ENCODE measurements at regions not wholly inside any gene's neighbourhood (a gene's known extent, or its start where the extent isn't known, plus 50 kb on each side); places are given as distances from the start of the nearest gene placed in this dataset.

- Histone ChIP-seq H3K4me1 (ENCODE audit: control insufficient read depth in 1 of 2, insufficient read depth in 2 of 2, low read depth in 1 of 2, low read length in 1 of 2) (no peaks in the 10 kb centered on the region; a peak in 1 of 4 replicates), H3K79me2 (ENCODE audit: insufficient read depth) (no peaks in the 10 kb centered on the region), H3K9me2 (no peaks in the 10 kb centered on the region), H3K36me3 (replicated peaks in 1 of 2; ENCODE audit: control insufficient read depth in 1 of 2, insufficient read depth in 2 of 2, low read length in 1 of 2) (no peaks in the 10 kb centered on the region), H4K20me1 (ENCODE audit: insufficient read depth) (no peaks in the 10 kb centered on the region), H2AFZ (ENCODE audit: low read depth) (no peak overlapping the region), H3K27ac (ENCODE audit: low read depth in 2 of 2, low read length in 1 of 2) (no peak overlapping the region), H3K27me3 (ENCODE audit: insufficient read depth) (no peaks in the 10 kb centered on the region), H3K4me2 (no peak overlapping the region), H3K4me3 (ENCODE audit: low read depth in 2 of 2, low read length in 1 of 2) (no peak overlapping the region), H3F3A (replicated peaks; ENCODE audit: insufficient read depth) (no peaks in the 10 kb centered on the region), H3K9ac (no peak overlapping the region), H3K9me3 (no peaks in the 10 kb centered on the region)
- 86% methylated on average over 1 of the region's 1 CpG for WGBS (ENCODE audit: low lambda C conversion rate)
- ChIA-PET CTCF (no interaction called here), POLR2A (no interaction called here)
- no peak for DNase-seq
- TF ChIP-seq FOXM1 (IDR thresholded peaks at IDR 0.05; ENCODE audit: low read depth), result no peak
- no peak for TF ChIP-seq JUND (IDR thresholded peaks at IDR 0.05)
- no peak for TF ChIP-seq YY1 (IDR thresholded peaks at IDR 0.05; ENCODE audit: low read depth)
- TF ChIP-seq POLR2AphosphoS5 (IDR thresholded peaks at IDR 0.05; ENCODE audit: low read depth, low read length), result no peak
- no peak for TF ChIP-seq ELF1 (IDR thresholded peaks at IDR 0.05)
- TF ChIP-seq, protein P1, sequence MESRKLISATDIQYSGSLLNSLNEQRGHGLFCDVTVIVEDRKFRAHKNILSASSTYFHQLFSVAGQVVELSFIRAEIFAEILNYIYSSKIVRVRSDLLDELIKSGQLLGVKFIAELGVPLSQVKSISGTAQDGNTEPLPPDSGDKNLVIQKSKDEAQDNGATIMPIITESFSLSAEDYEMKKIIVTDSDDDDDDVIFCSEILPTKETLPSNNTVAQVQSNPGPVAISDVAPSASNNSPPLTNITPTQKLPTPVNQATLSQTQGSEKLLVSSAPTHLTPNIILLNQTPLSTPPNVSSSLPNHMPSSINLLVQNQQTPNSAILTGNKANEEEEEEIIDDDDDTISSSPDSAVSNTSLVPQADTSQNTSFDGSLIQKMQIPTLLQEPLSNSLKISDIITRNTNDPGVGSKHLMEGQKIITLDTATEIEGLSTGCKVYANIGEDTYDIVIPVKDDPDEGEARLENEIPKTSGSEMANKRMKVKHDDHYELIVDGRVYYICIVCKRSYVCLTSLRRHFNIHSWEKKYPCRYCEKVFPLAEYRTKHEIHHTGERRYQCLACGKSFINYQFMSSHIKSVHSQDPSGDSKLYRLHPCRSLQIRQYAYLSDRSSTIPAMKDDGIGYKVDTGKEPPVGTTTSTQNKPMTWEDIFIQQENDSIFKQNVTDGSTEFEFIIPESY (IDR thresholded peaks at IDR 0.05; ENCODE audit: borderline replicate concordance, low read depth), result no peak
- no peak for TF ChIP-seq TCF12 (IDR thresholded peaks at IDR 0.05)
- TF ChIP-seq FOXJ3 (CRISPR knock-in tag; IDR thresholded peaks at IDR 0.05), result no peak
- no peak for TF ChIP-seq RCOR1 (IDR thresholded peaks at IDR 0.05; ENCODE audit: low read length)
- no peak for TF ChIP-seq SMC3 (IDR thresholded peaks at IDR 0.05; ENCODE audit: low read depth, low read length)
- TF ChIP-seq RXRA (IDR thresholded peaks at IDR 0.05; ENCODE audit: borderline replicate concordance, low read depth), result no peak
- no peak for TF ChIP-seq EP300 (IDR thresholded peaks at IDR 0.05; ENCODE audit: borderline replicate concordance in 1 of 2, low read depth in 1 of 2, low read length in 1 of 2)
- TF ChIP-seq TEAD4 (IDR thresholded peaks at IDR 0.05; ENCODE audit: borderline replicate concordance, insufficient read depth), result no peak
- TF ChIP-seq TAF1 (IDR thresholded peaks at IDR 0.05; ENCODE audit: borderline replicate concordance, low read depth, low read length), result no peak
- no peak for TF ChIP-seq PBX3 (IDR thresholded peaks at IDR 0.05)
- TF ChIP-seq, protein P2, sequence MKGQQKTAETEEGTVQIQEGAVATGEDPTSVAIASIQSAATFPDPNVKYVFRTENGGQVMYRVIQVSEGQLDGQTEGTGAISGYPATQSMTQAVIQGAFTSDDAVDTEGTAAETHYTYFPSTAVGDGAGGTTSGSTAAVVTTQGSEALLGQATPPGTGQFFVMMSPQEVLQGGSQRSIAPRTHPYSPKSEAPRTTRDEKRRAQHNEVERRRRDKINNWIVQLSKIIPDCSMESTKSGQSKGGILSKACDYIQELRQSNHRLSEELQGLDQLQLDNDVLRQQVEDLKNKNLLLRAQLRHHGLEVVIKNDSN (IDR thresholded peaks at IDR 0.05; ENCODE audit: borderline replicate concordance, low read depth), result no peak
- TF ChIP-seq EZH2phosphoT487 (IDR thresholded peaks at IDR 0.05; ENCODE audit: borderline replicate concordance, low read depth), result no peak
- TF ChIP-seq RFX5 (IDR thresholded peaks at IDR 0.05; ENCODE audit: low read length), result no peak
- TF ChIP-seq GABPA (IDR thresholded peaks at IDR 0.05; ENCODE audit: low read depth), result no peak
- no peak for TF ChIP-seq MEF2A (IDR thresholded peaks at IDR 0.05; ENCODE audit: borderline replicate concordance, low read depth)
These were observed 292.1 kb upstream of the SNX7 start for GRCh38 chr1:98369463-98369862.
